ENCODE measurements at regions not wholly inside any gene's neighbourhood (a gene's known extent, or its start where the extent isn't known, plus 50 kb on each side); places are given as distances from the start of the nearest gene placed in this dataset.
"Not testable (repeated sequence)": the region's sequence is repeated elsewhere in the genome, so short reads cannot be mapped to it uniquely, and the experiment has no call there.

GRCh38 chr13:58712191-58712590, 1080.6 kb downstream of the PCDH17 start:
- no peak overlapping the region for H3K4me3 ChIP-seq (ENCODE audit: low read depth, low read length)
- H3K27ac ChIP-seq: no peak overlapping the region
- no peaks in the 10 kb centered on the region for H3K36me3 ChIP-seq
- peak; percentile 67 for TF ChIP-seq CTCF (IDR thresholded peaks at IDR 0.05; ENCODE audit: low read depth, low read length)
- H3K9me3 ChIP-seq (ENCODE audit: severe bottlenecking): no peaks in the 10 kb centered on the region
- no peaks in the 10 kb centered on the region for H3K27me3 ChIP-seq (ENCODE audit: insufficient read depth, low read depth, severe bottlenecking)
- DNase-seq: peak; percentile 59

- H3K36me3 ChIP-seq; DNase-seq; H3K4me3 ChIP-seq (ENCODE audit: low read depth, low read length); H3K27ac ChIP-seq; H3K9me3 ChIP-seq (ENCODE audit: severe bottlenecking); H3K27me3 ChIP-seq (ENCODE audit: insufficient read depth, low read depth, severe bottlenecking): not testable (repeated sequence)
Observed at GRCh38 chr13:58714016-58714415, 1082.5 kb downstream of the PCDH17 start.

- no peaks in the 10 kb centered on the region for H3K36me3 ChIP-seq
- no peaks in the 10 kb centered on the region for H3K27me3 ChIP-seq (ENCODE audit: insufficient read depth, low read depth, severe bottlenecking)
- H3K9me3 ChIP-seq (ENCODE audit: severe bottlenecking): no peaks in the 10 kb centered on the region
- H3K27ac ChIP-seq: no peak overlapping the region
- no peak overlapping the region for H3K4me3 ChIP-seq (ENCODE audit: low read depth, low read length)
- no peak for TF ChIP-seq CTCF (IDR thresholded peaks at IDR 0.05; ENCODE audit: low read depth, low read length)
- no peak for DNase-seq
Observed at GRCh38 chr13:58721273-58721672, 1089.7 kb downstream of the PCDH17 start.

GRCh38 chr13:58728126-58728525, 1096.6 kb downstream of the PCDH17 start:
- Histone ChIP-seq H3K36me3 (no peaks in the 10 kb centered on the region), H3K4me3 (ENCODE audit: low read depth, low read length) (no peak overlapping the region), H3K27me3 (ENCODE audit: insufficient read depth, low read depth, severe bottlenecking) (no peaks in the 10 kb centered on the region), H3K9me3 (ENCODE audit: severe bottlenecking) (no peaks in the 10 kb centered on the region), H3K27ac (no peak overlapping the region)
- DNase-seq: no peak
- no peak for TF ChIP-seq CTCF (IDR thresholded peaks at IDR 0.05; ENCODE audit: low read depth, low read length)

- H3K36me3 ChIP-seq: no peaks in the 10 kb centered on the region
- H3K27ac ChIP-seq: no peak overlapping the region
- H3K27me3 ChIP-seq (ENCODE audit: insufficient read depth, low read depth, severe bottlenecking): no peaks in the 10 kb centered on the region
- H3K9me3 ChIP-seq (ENCODE audit: severe bottlenecking): no peaks in the 10 kb centered on the region
- TF ChIP-seq CTCF (IDR thresholded peaks at IDR 0.05; ENCODE audit: low read depth, low read length): no peak
- no peak for DNase-seq
- no peak overlapping the region for H3K4me3 ChIP-seq (ENCODE audit: low read depth, low read length)
Observed at GRCh38 chr13:58729361-58729760, 1097.8 kb downstream of the PCDH17 start.

GRCh38 chr13:58744686-58745085, 1113.1 kb downstream of the PCDH17 start:
- H3K36me3 ChIP-seq: no peaks in the 10 kb centered on the region
- H3K27me3 ChIP-seq (ENCODE audit: insufficient read depth, low read depth, severe bottlenecking): no peaks in the 10 kb centered on the region
- no peaks in the 10 kb centered on the region for H3K9me3 ChIP-seq (ENCODE audit: severe bottlenecking)
- TF ChIP-seq CTCF (IDR thresholded peaks at IDR 0.05; ENCODE audit: low read depth, low read length): no peak
- H3K27ac ChIP-seq: no peak overlapping the region
- no peak overlapping the region for H3K4me3 ChIP-seq (ENCODE audit: low read depth, low read length)
- no peak for DNase-seq

All from WERI-Rb-1 (cell line).